UCSD-AML1 (cell line): ENCODE measurements at regions not wholly inside any gene's neighbourhood (a gene's known extent, or its start where the extent isn't known, plus 50 kb on each side); places are given as distances from the start of the nearest gene placed in this dataset.
"Not testable (repeated sequence)": the region's sequence is repeated elsewhere in the genome, so short reads cannot be mapped to it uniquely, and the experiment has no call there.

Experiments
- DNase-seq: peaks from one replicate; lab custom pipeline; 2025; ENCODE audit not compliant: unreplicated experiment; lab: John Stamatoyannopoulos, UW

DNA sequence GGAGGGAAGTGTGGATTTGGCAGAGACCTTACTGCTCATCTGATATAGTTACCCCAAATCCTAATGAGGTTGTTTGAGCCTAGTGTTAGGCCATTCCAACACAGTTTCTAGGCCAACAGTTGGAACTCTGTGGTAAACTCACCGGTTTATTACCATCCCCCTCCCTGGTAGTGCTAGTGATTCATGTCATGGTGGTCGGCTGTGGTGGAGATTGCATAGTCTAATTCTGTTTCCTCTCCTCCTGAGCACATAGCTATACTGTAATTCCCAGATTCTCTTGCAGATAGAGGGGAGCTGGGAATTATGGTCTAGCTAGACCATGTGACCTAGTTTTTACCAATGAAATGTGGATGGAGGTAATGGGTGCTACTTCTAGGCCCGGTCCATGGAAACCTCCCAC lies 123.7 kb upstream of the KIF26B start:
- no peak for DNase-seq

DNA sequence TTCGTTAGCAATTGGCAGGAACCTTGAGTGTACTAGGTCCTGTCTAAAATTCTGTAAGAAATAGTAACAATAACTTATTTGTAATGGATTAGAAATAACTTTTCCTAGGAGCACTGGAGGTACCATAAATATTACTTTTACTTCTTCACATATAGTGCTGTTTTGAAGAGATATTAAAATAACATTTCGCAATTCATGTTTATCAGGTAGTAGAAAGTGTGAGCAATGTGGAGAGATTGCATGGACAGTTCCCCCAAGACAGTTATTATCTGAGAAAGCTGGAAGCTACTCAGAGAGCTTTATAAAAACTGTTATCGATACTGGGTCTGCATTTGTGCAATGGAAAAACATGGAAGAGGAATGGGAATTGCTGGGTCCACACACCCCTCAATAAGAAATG lies 128.5 kb upstream of the KIF26B start:
- no peak for DNase-seq

DNA sequence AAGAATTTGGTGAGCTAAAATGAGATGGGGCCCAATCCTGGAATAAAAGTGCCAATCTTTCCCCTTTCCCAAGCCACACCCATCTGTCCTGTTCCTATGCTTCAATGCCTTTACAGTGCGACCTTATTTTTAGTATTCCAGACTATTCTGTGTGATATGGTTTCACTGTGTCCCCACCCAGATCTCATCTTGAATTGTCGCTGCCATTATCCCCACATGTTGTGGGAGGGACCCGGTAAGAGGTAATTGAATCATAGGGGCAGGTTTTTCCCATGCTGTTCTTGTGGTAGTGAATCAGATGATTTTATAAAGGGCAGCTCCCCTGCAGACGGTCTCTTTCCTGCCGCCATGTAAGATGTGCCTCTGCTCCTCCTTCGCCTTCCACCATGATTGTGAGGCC lies 129.3 kb upstream of the KIF26B start:
- no peak for DNase-seq

DNA sequence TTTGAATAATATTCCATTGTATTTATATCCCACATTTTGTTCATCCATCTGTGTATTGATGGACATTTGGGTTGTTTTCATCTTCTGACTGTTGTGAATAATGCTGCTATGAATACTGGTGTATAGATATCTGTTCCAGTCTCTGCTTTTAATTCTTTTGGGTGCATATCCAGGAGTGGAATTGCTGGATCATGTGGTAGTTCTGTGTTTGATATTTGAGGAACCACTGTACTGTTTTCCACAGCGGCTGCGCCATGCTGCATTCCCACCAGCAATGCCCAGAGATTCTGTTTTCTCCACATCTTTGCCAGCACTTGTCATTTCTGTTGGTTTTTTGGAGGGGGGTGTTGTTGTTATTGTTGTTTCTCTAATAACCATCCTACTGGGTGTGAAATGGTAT lies 131.6 kb upstream of the KIF26B start:
- no peak for DNase-seq

DNA sequence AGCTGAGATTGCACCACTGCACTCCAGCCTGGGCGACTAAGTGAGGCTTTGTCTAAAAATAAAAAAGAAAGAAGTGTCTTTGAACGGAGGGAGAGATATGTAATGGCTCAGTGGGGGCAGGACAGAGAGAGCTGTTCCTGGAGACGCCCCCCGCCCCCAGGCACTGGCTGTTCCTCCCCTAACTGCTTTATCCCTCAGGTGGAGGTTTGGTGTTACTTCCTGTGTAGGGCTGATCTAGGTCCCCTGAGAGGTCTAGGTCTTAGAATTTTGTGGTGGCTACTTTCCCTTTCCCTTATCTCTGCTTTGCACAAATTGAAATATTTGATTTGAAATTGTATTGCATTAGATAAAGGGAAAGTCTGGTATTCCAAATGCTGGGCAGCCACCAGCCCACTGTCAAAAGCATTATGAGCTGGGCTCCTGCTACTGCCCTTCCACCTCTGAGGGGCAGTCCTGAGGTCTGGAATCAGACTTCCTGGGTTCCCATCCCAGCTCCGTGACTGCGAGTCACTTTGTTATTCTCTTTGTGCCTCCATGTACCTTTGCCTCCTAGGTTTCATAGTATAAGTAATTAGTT lies 134.8 kb upstream of the KIF26B start:
- DNase-seq = no peak

DNA sequence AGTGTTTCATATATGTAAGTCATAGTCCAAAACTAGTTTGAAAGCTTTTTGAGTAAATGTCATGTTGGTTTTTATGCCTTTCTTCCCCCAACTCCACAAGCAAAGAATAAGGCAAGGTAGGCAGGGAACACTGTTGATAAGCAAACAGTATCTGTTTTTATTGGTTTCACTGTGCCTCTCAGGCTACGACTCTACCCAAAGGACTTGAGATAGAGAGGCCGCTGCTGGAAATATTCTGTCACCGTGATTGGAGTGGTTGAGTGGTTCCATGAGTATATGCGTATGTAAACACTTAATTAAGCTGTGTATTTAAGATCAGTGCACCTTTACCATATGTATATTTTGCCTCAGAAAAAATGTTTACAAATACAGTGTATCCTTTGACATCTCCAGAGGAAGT lies 138.1 kb upstream of the KIF26B start:
- DNase-seq = no peak

DNA sequence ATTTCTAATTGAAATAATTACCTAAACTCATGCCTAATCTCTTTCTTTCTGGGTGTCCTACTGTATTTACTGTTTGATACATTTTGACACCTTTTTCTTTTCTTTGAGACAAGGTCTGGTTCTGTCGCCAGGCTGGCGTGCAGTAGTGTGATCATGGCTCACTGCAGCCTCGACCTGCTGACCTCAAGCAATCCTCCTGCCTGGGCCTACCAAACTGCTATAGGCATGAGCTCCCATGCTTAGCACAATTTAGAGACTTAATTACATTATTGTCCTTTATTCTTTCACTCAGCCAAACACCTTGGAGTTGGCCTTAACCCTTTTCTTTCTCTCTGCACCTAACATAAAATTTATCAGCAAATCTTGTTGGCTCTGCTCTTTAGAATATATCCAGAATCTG lies 139.8 kb upstream of the KIF26B start:
- DNase-seq = no peak

DNA sequence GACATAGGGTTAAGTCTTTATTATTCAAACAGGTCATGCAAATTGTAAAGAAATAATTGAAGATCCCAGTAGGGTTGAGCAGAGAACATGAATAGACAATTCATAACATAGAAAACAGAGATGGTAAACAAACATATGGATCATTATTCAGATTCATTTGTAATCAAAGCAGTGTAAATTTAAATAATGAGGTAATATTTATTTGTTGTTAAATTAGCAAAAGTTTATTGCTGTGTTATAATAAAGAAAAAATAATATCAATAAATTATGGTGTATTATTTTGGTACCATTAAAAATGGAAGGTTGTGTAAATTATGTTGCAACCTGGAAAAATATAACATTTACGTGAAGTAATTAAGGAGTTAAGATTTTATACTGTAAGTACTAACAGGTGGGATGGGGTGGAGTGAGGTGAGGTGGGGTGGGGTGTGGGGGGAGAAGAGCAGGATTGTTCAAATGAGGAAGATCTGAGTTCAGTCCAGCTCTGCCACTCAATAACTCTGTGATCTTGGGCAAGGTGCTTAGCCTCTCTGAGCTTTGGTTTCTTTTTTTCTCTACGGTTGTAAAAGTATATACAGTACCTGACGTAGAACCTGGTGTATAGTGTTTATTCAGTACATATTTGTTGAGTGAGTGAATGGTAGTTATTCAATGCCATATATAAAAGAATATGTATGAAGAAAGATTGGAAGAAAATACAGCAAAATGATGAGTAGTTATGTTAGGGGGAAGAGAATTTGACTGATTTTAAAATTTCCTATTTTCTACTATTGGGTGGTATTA lies 140.3 kb upstream of the KIF26B start:
- no peak for DNase-seq

DNA sequence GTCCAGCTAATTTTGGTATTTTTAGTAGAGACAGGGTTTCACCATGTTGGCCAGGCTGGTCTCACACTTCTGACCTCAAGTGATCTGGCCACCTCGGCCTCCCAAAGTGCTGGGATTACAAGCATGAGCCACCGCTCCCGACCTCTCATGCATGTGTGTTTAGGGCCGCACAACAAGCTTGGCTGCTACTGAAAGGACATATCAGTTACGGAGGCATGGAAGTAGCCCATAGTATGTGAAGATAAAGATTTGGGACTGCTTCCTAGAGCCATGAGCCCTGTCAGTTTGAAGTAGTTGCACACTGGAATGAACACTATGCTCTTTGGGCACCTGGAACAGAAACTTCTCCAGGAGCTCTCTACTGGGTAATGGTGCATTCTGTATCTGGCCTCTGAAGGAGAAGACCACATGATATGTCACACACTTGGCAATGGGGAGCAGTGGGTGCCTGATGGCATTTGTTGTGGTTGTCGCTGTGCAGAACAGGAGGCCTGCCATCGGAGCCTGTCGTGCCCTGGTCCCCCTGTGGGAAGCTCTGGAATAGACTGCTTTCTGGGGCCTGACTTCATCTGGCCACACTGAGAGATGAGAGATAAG lies 144.7 kb upstream of the KIF26B start:
- DNase-seq = no peak

DNA sequence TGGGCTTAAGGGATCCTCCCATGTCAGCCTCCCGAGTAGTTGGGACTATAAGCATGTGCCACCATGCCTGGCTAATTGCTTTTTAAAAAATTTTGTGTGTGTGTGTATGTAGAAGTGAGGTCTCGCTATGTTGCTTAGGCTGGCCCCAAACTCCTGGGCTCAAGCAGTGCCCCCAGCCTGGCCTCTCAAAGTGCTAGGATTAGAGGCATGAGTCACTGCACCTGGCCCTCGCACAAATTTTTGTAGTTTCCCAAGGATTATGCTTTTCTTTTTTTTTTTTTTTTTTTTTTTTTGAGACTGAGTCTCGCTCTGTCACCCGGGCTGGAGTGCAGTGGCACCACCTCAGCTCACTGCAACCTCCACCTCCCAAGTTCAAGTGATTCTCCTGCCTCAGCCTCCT lies 144.4 kb upstream of the HNRNPU start:
- DNase-seq = no peak

DNA sequence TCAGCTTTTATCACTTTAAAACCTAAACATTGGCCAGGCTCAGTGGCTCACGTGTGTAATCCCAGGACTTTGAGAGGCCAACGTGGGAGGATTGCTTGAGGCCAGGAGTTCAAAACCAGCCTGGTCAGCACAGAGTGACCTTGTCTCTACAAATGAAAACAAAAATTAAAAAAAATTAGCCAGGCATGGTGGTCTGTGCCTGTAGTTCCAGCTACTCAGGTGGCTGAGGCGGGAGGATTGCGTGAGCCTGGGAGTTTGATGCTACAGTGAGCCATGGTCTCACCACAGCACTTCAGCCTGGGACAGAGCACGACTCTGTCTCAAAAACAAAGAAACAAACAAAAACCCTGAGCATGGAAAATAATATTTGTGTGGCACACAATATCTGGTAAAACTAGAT lies 143.5 kb upstream of the HNRNPU start:
- DNase-seq = no peak

DNA sequence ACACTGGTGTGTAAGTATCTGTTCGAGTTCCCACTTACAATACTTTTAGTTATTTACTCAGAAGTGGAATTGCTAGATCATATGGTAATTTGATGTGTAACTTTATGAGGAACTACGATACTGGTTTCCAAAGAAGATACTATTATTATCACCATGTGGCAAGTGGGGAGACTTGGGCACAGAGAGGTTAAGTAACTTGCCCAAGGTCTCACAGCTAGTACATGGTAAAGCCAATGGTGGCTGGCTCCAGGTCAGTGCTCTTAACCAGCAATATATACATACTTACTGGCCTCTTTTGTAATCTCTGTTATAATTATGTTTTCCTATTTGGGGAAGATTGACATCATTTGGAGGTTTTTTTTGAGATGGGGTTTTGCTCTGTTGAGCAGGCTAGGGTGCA lies 138.9 kb upstream of the HNRNPU start:
- DNase-seq = no peak

DNA sequence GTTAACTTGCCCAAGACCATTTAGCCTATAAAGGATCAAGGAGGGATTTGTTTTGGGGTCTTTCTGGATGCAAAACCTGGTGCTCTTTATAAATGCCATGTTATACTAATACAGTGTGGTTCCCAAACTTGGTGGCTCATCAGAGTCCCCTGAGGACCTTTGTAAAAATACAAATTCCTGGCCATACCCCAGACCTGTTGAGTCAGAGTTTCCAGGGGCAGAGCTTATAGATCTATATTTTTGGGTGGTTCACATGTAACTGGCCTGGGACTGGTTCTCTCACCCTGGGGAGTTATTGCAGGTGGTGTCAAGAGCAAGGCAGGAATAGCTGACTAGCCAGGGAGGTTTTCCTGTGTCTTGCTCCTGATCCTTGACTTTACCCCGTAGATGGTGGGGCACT lies 136.9 kb upstream of the HNRNPU start:
- DNase-seq = no peak

DNA sequence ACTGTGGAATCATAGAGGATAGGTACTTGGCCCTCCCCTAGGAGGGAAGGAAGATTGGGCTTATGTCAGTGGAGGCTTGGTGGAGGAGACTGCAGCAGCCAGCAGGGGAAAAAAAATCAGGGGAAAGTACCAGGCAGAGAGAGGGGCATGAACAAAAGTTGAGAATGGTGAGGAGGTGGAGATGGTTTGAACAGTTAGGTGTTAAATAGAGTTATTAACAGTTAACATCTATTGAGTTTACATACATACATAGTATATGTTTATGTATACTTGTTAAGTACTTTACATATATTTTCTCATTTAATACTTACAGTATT lies 136.5 kb upstream of the HNRNPU start:
- DNase-seq = no peak

DNA sequence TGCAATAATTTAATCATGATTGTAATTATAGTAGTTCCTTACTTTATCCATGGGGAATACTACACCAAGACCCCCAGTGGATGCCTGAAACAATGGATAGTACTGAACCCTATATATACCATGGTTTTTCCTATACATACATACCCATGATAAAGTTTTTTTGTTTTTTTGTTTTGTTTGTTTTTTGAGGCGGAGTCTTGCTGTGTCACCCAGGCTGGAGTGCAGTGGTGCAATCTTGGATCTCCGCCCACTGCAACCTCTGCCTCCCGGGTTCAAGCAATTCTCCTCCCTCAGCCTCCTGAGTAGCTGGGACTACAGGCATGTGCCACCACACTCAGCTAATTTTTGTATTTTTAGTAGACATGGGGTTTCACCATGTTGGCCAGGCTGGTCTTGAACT lies 135.3 kb upstream of the HNRNPU start:
- DNase-seq = not testable (repeated sequence)

DNA sequence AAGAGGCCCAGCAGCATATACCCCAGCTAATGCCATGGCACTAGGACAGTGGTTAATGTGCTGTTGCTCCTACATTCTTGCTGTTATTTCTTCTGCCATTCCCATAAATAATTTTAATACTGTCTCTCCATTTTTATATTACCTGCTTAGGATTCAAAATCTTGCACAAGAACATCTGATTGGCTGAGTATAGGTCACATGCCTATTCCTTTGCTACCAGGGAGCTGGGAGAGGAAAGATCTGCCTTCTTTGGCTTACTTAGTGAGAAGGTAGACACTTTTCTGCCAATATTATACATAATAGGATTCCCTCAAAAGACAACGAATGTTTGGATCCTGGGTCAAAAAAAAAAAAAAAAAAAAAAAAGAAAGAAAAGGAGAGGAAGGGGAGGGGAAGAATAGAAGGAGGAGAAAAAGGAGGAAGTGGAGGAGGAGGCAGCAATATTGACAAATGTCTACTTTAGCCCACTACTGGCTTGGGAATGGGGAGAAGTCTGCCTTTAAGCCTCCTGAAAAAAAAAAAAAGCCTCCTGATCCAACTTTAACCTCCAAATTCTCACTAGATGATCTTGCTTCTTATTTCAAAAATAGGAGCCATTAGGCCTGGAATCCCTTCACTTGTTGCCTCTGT lies 134.5 kb upstream of the HNRNPU start:
- DNase-seq = no peak

DNA sequence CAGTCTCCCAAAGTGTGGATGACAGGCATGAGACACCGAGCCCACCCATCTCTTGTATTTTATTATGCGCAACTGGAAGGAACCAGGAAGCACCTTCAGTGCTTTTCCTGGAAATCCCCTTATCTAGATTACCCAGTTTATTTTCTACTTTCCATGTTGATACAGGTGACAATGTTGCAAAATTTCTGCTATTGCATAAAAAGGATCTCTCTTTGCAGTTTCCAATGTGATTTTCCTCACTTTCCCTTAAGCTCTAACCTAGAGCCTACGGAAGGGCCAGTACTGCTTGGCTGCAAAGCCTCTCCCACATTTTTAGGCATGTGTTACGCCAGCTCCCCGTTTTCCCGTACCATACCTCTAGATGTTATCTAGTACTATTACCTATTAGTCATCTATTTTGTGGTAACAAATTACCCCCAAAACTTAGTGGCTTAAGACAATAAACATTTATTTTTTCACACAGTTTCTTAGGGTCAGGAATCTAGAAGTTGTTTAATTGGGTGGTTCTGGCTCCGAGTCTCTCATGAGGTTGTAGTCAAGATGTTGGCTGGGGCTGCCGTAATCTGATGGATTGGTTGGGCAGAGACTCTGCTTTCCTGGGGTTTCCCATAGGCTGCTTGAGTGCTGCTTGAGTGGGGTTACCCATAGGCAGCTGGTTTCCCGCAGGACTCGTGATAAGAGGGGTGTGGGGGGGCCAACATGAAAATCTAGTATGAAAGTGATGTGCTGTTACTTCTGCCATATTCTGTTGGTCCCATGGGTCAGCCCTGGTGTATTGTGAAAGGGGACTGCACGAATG lies 131.5 kb upstream of the HNRNPU start:
- no peak for DNase-seq

DNA sequence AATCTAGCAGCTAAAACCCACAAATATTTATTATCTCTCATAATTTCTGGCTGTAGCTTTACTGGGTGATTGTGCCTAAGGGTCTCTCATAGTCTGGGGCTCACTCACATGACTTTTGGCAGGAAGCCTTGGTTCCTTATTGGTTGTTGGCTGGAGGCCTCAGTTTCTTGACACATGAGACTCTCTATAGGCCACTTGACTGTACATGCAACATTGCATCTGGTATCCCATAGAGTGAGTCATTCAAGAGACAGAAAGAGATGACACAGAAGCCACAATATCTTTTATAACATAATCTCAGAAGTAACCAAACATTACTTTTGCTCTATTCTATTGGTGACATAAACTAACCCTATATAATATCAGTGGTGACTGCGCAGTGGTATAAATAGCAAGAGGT lies 128.5 kb upstream of the HNRNPU start:
- DNase-seq = no peak

DNA sequence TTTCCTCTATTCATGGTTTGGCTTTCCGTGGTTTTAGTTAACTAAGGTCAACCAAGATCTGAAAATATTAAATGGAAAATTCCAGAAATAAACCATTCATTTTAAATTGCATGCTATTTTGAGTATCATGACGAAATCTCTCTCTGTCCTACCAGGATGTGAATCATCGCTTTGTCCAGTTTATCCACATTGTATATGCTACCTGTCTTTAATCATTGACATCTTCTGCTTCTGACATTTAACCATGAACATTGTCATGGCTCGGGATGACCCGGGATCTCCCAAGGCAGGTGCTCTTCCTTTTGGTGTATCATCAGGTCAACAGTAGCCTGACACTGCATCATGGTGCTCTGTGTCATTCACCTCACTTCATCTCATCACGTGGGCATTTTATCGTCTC lies 125.5 kb upstream of the HNRNPU start:
- no peak for DNase-seq

DNA sequence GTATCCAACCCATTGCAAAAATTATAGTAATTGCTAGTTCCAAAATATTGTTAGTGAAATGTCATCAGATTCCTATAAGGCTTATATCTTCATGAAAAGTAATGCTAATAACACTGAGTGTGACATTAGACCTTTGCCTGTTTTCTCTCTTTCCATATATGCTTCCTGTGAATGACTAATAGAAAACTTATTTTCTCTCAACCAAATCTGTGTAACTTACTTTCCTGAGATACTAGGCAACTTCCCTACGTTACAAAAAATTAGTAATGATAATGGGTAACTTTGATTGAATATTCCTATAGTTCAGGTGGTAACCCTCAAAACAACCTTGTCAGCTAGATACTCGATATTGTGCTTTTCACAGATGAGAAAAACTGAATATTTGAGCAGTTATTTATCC lies 124.2 kb upstream of the HNRNPU start:
- no peak for DNase-seq

DNA sequence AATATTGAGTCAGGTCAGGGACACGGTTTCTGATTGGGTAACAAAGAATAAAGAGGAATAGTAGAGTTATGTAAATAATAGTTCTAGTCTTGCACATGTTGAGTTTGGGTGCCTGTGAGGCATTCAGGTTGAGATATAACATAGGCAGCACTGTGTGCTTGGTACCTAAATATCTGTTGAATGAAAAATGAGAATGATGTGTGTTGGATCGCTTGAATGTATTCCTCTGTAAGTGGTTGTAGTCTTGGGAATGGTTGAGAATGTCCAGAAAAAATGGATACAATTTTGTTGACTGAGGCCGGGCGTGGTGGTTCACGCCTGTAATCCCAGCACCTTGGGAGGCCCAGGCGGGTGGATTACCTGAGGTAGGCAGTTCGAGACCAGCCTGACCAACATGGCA lies 116.3 kb upstream of the HNRNPU start:
- DNase-seq = no peak

DNA sequence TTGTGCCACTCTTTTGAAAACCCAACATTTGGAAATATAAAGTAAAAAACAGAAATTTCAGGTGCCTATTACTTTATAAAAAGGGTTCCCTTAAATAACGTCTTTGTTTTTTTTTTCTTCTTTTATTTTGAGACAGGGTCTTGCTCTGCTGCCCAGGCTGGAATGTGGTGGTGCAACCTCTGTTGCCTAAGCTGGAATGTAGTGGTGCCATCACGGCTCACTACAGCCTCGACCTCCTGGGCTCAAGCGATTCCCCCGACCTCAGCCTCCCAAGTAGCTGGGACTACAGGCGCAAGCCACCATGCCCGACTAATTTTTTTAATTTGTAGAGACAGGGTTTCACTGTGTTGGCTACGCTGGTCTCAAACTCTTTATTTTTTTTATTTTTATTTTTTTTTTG lies 110.2 kb upstream of the HNRNPU start:
- no peak for DNase-seq
